Body of pancreas (tissue), 4 donors: ENCODE measurements at regions not wholly inside any gene's neighbourhood (a gene's known extent, or its start where the extent isn't known, plus 50 kb on each side); places are given as distances from the start of the nearest gene placed in this dataset.

Experiments
- ATAC-seq: fragments of 150-250 bp; one replicate; pipeline ENCODE4 v1.9.1; 2016
- DNase-seq, 4 donors: peaks; one replicate each; pipeline ENCODE4 v3.0.0-alpha.2; 2019
- H3K27ac ChIP-seq, 4 donors: fragments of 200-600 bp; sonication (generic); 1 replicate in 3 of 4; 2 replicates in 1 of 4; pipeline versions ENCODE4 v1.5.1 to v1.6.1; 2016 to 2019; ENCODE audit warnings: mild to moderate bottlenecking in 1 of 4, mixed read lengths in 1 of 4, moderate library complexity in 1 of 4
- H3K27me3 ChIP-seq, 2 donors: fragments of 200-600 bp; sonication (generic); one replicate each; pipeline ENCODE4 v1.6.0; 2016; ENCODE audit warnings: mild to moderate bottlenecking in 1 of 2
- H3K36me3 ChIP-seq, 2 donors: fragments of 200-600 bp; sonication (generic); replicated peaks in 1 of 2; 2 replicates each; pipeline ENCODE4 v1.5.1; 2016; ENCODE audit warnings: low read depth in 2 of 2; ENCODE audit not compliant: insufficient read depth in 1 of 2
- H3K4me1 ChIP-seq: fragments of 200-600 bp; sonication (generic); one replicate; pipeline ENCODE4 v1.6.0; 2016
- H3K4me3 ChIP-seq, 2 donors: fragments of 200-600 bp; sonication (generic); 1 replicate in 1 of 2; 2 replicates in 1 of 2; pipeline ENCODE4 v1.5.1; 2016 to 2019
- H3K9me3 ChIP-seq, 3 donors: fragments of 200-600 bp; sonication (generic); 1 replicate in 2 of 3; 2 replicates in 1 of 3; pipeline ENCODE4 v1.5.1; 2016
- POLR2A ChIP-seq, 3 donors: fragments of 450-650 bp; IDR thresholded peaks; one replicate each; pipeline ENCODE4 v1.6.1; 2016; ENCODE audit warnings: antibody characterized with exemption in 3 of 3, mild to moderate bottlenecking in 2 of 3
- WGBS, 2 donors: methylation state at CpG; one replicate each; pipeline ENCODE4 v1.1.5; 2017; 5-methylcytosine and 5-hydroxymethylcytosine counted together
- intact Hi-C: fragments of 100-400 bp; cut with DNase I; formaldehyde crosslinking; loops from one replicate; pipeline ENCODE4 v1.15.1; 2023
- TF ChIP-seq, protein P1 (sequence below), 7 experiments: fragments of 450-650 bp in 4 of 7; fragments of 200-600 bp in 3 of 7; sonication (generic) in 3 of 7; IDR thresholded peaks; one replicate each; pipeline ENCODE4 v1.5.1; 2016 to 2019; ENCODE audit warnings: antibody characterized with exemption in 7 of 7

GRCh38 chr2:75325594-75325993, 126.3 kb upstream of the TACR1 start:
- Histone ChIP-seq H3K27me3 (no peaks in the 10 kb centered on the region), H3K27ac (no peak overlapping the region), H3K4me1 (no peaks in the 10 kb centered on the region), H3K4me3 (no peak overlapping the region), H3K9me3 (no peaks in the 10 kb centered on the region), H3K36me3 (no peaks in the 10 kb centered on the region)
- ATAC-seq (no peak), DNase-seq (no peak)
- TF ChIP-seq, protein P1, sequence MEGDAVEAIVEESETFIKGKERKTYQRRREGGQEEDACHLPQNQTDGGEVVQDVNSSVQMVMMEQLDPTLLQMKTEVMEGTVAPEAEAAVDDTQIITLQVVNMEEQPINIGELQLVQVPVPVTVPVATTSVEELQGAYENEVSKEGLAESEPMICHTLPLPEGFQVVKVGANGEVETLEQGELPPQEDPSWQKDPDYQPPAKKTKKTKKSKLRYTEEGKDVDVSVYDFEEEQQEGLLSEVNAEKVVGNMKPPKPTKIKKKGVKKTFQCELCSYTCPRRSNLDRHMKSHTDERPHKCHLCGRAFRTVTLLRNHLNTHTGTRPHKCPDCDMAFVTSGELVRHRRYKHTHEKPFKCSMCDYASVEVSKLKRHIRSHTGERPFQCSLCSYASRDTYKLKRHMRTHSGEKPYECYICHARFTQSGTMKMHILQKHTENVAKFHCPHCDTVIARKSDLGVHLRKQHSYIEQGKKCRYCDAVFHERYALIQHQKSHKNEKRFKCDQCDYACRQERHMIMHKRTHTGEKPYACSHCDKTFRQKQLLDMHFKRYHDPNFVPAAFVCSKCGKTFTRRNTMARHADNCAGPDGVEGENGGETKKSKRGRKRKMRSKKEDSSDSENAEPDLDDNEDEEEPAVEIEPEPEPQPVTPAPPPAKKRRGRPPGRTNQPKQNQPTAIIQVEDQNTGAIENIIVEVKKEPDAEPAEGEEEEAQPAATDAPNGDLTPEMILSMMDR (IDR thresholded peaks at IDR 0.05), result no peak
- whole genome bisulfite sequencing, 2 donors, result 82 to 87% methylated on average over 1 of the region's 1 CpG
- intact Hi-C loops, result no loop called here

DNA sequence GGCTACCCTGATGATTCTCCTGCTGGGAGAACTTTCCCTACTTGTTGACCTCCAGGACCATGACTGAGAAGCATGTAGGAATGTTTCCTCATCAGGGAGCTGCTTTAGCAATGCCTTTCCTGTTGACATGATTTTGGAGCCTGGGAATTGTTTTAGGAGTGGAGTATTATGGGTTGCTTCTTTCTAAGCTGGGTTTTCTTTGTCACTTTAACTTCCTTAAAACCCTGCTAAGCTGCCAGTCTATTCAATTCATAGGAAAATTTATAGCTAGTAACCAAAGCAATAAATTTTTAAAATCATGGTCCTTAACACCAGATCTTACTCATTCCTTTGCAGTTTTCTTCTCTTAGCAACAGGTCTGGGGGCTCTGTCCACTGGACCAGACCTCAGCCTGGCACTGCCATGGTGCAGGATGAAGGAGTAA, 125.6 kb upstream of the TACR1 start:
- ATAC-seq (no peak), DNase-seq (no peak)
- no peaks in the 10 kb centered on the region for H3K27me3 ChIP-seq
- H3K27ac ChIP-seq, result no peak overlapping the region
- TF ChIP-seq, protein P1 (IDR thresholded peaks at IDR 0.05), result no peak
- TF ChIP-seq POLR2A (IDR thresholded peaks at IDR 0.05), result no peak
- no peaks in the 10 kb centered on the region for H3K9me3 ChIP-seq
- H3K4me3 ChIP-seq, result no peak overlapping the region
- H3K4me1 ChIP-seq, result no peaks in the 10 kb centered on the region
- no peaks in the 10 kb centered on the region for H3K36me3 ChIP-seq
- intact Hi-C loops, result no loop called here

DNA sequence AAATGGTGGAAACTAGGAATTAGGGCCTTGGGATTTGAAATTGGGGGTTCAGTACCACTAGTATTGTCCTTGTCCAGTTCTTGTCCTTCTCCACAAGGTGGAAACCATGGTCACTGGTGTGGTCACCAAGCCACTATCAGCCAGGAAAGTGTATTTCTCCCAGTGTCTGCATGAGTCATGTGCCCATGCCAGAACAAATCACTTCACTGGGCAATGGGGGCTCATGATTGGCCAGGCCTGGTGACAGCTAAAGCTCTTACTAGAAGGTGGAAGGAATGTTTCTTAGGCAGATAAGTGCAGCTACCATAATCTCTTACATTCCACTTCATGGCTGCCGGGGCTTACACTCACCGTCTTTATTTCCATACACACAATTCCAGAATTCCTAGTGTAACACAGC, 124.8 kb upstream of the TACR1 start:
- no peak for DNase-seq
- no peaks in the 10 kb centered on the region for H3K4me1 ChIP-seq
- H3K9me3 ChIP-seq, result no peaks in the 10 kb centered on the region
- 95 to 97% methylated on average over 2 of the region's 2 CpGs for WGBS, 2 donors
- no peak for TF ChIP-seq POLR2A (IDR thresholded peaks at IDR 0.05)
- TF ChIP-seq, protein P1 (IDR thresholded peaks at IDR 0.05), result no peak
- H3K27ac ChIP-seq, result no peak overlapping the region
- H3K27me3 ChIP-seq, result no peaks in the 10 kb centered on the region
- intact Hi-C loops, result no loop called here
- H3K36me3 ChIP-seq, result no peaks in the 10 kb centered on the region
- H3K4me3 ChIP-seq, result no peak overlapping the region
- ATAC-seq, result no peak

GRCh38 chr2:75321599-75321922, 122.2 kb upstream of the TACR1 start:
- Histone ChIP-seq H3K36me3 (no peaks in the 10 kb centered on the region), H3K4me1 (no peaks in the 10 kb centered on the region), H3K9me3 (no peaks in the 10 kb centered on the region), H3K27ac (no peak overlapping the region), H3K27me3 (no peaks in the 10 kb centered on the region), H3K4me3 (no peak overlapping the region)
- DNase-seq, result no peak
- TF ChIP-seq, protein P1 (IDR thresholded peaks at IDR 0.05), result no peak
- TF ChIP-seq POLR2A (IDR thresholded peaks at IDR 0.05), result no peak
- WGBS, 2 donors, result 30 to 36% methylated on average over 2 of the region's 2 CpGs
- ATAC-seq, result no peak
- intact Hi-C loops, result no loop called here

GRCh38 chr2:75320898-75321598, 121.7 kb upstream of the TACR1 start:
- ATAC-seq, result no peak
- Histone ChIP-seq H3K27me3 (no peaks in the 10 kb centered on the region), H3K4me3 (no peak overlapping the region), H3K9me3 (no peaks in the 10 kb centered on the region), H3K36me3 (no peaks in the 10 kb centered on the region), H3K4me1 (no peaks in the 10 kb centered on the region), H3K27ac (no peak overlapping the region)
- intact Hi-C loops, result no loop called here
- 69 to 84% methylated on average over 4 of the region's 4 CpGs for WGBS, 2 donors
- TF ChIP-seq POLR2A (IDR thresholded peaks at IDR 0.05), result no peak
- TF ChIP-seq, protein P1 (IDR thresholded peaks at IDR 0.05), result no peak
- no peak for DNase-seq
